ENCODE measurements at regions not wholly inside any gene's neighbourhood (a gene's known extent, or its start where the extent isn't known, plus 50 kb on each side); places are given as distances from the start of the nearest gene placed in this dataset.

GRCh38 chr10:3873728-3874461, 88.9 kb upstream of the KLF6 start:
- Mint-ChIP-seq H3K27ac (ENCODE audit: unreplicated experiment) (peak overlapping the region; percentile 92), H3K4me3 (ENCODE audit: unreplicated experiment) (no peak overlapping the region)
- no peak for DNase-seq (ENCODE audit: low spot score)

GRCh38 chr10:3872712-3873329, 87.8 kb upstream of the KLF6 start:
- H3K27me3 Mint-ChIP-seq (ENCODE audit: low read depth) = no peaks in the 10 kb centered on the region
- no peak overlapping the region for H3K4me3 Mint-ChIP-seq (ENCODE audit: unreplicated experiment)
- H3K4me1 Mint-ChIP-seq (ENCODE audit: low read depth) = peaks cover 47% of the 10 kb centered on the region
- H3K36me3 Mint-ChIP-seq (ENCODE audit: low read depth) = no peaks in the 10 kb centered on the region
- no peak for TF ChIP-seq CTCF (IDR thresholded peaks at IDR 0.05)
- DNase-seq (ENCODE audit: low spot score) = no peak
- peak overlapping the region; percentile 92 for H3K27ac Mint-ChIP-seq (ENCODE audit: unreplicated experiment)
- no peaks in the 10 kb centered on the region for H3K9me3 Mint-ChIP-seq (ENCODE audit: low read depth)

More at GRCh38 chr10:3873728-3874461, 88.9 kb upstream of the KLF6 start:
- no peaks in the 10 kb centered on the region for H3K9me3 Mint-ChIP-seq (ENCODE audit: low read depth)
- no peak for TF ChIP-seq CTCF (IDR thresholded peaks at IDR 0.05)
- H3K27me3 Mint-ChIP-seq (ENCODE audit: low read depth) = no peaks in the 10 kb centered on the region
- no peaks in the 10 kb centered on the region for H3K36me3 Mint-ChIP-seq (ENCODE audit: low read depth)
- peaks cover 43% of the 10 kb centered on the region for H3K4me1 Mint-ChIP-seq (ENCODE audit: low read depth)

- H3K9me3 Mint-ChIP-seq (ENCODE audit: low read depth) = no peaks in the 10 kb centered on the region
- no peak overlapping the region for H3K27ac Mint-ChIP-seq (ENCODE audit: unreplicated experiment)
- H3K4me3 Mint-ChIP-seq (ENCODE audit: unreplicated experiment) = no peak overlapping the region
- peaks cover 43% of the 10 kb centered on the region for H3K4me1 Mint-ChIP-seq (ENCODE audit: low read depth)
- no peaks in the 10 kb centered on the region for H3K36me3 Mint-ChIP-seq (ENCODE audit: low read depth)
- H3K27me3 Mint-ChIP-seq (ENCODE audit: low read depth) = no peaks in the 10 kb centered on the region
- DNase-seq (ENCODE audit: low spot score) = no peak
- TF ChIP-seq CTCF (IDR thresholded peaks at IDR 0.05) = no peak
These were observed 86.5 kb upstream of the KLF6 start for GRCh38 chr10:3871424-3871996.

- H3K36me3 Mint-ChIP-seq (ENCODE audit: low read depth) = no peaks in the 10 kb centered on the region
- H3K27me3 Mint-ChIP-seq (ENCODE audit: low read depth) = no peaks in the 10 kb centered on the region
- no peak overlapping the region for H3K27ac Mint-ChIP-seq (ENCODE audit: unreplicated experiment)
- TF ChIP-seq CTCF (IDR thresholded peaks at IDR 0.05) = no peak
- no peak for DNase-seq (ENCODE audit: low spot score)
- peaks cover 46% of the 10 kb centered on the region for H3K4me1 Mint-ChIP-seq (ENCODE audit: low read depth)
- no peaks in the 10 kb centered on the region for H3K9me3 Mint-ChIP-seq (ENCODE audit: low read depth)
- H3K4me3 Mint-ChIP-seq (ENCODE audit: unreplicated experiment) = no peak overlapping the region
These were observed 84.0 kb upstream of the KLF6 start for GRCh38 chr10:3869036-3869435.

GRCh38 chr10:3868271-3868664, 83.3 kb upstream of the KLF6 start:
- H3K9me3 Mint-ChIP-seq (ENCODE audit: low read depth) = no peaks in the 10 kb centered on the region
- no peaks in the 10 kb centered on the region for H3K36me3 Mint-ChIP-seq (ENCODE audit: low read depth)
- H3K27me3 Mint-ChIP-seq (ENCODE audit: low read depth) = no peaks in the 10 kb centered on the region
- H3K4me1 Mint-ChIP-seq (ENCODE audit: low read depth) = peaks cover 38% of the 10 kb centered on the region
- no peak overlapping the region for H3K4me3 Mint-ChIP-seq (ENCODE audit: unreplicated experiment)
- TF ChIP-seq CTCF (IDR thresholded peaks at IDR 0.05) = no peak
- DNase-seq (ENCODE audit: low spot score) = no peak
- H3K27ac Mint-ChIP-seq (ENCODE audit: unreplicated experiment) = no peak overlapping the region

Measured in chondrocyte (in vitro differentiated cells).